A673 (cell line): ENCODE measurements at regions not wholly inside any gene's neighbourhood (a gene's known extent, or its start where the extent isn't known, plus 50 kb on each side); places are given as distances from the start of the nearest gene placed in this dataset.

Experiments
- BruUV-seq: library from RNA; stranded (reverse); fragments of 400-500 nt; replicated peaks from 2 replicates; lab custom pipeline; 2021; lab: Mats Ljungman, UMichigan
- CTCF ChIA-PET: fragments of 300-600 bp; sonication (Branson Sonifier 250); formaldehyde crosslinking; loops from one replicate; lab custom pipeline; 2022; ENCODE audit warnings: antibody characterized with exemption; lab: Charles Lee
- POLR2A ChIA-PET: fragments of 300-600 bp; sonication (Branson Sonifier 250); formaldehyde crosslinking; loops from one replicate; lab custom pipeline; 2022; ENCODE audit warnings: antibody characterized with exemption; ENCODE audit not compliant: low non-redundant PET; lab: Charles Lee
- DNase-seq: peaks from one replicate; pipeline ENCODE4 v3.0.0-alpha.2; 2015; ENCODE audit warnings: low spot score
- H3K27ac ChIP-seq: fragments of 200-600 bp; sonication (generic); 2 replicates; pipeline ENCODE4 v1.5.1; 2016; ENCODE audit warnings: mixed run types, low read depth, mild to moderate bottlenecking, mixed read lengths, antibody characterized with exemption, low read length; ENCODE audit not compliant: poor library complexity, severe bottlenecking
- H3K27me3 ChIP-seq: fragments of 200-600 bp; sonication (generic); replicated peaks from 2 replicates; pipeline ENCODE4 v1.6.1; 2017; ENCODE audit warnings: mixed run types, low read depth, mild to moderate bottlenecking, mixed read lengths, antibody characterized with exemption, low read length; ENCODE audit not compliant: insufficient read depth, poor library complexity
- H3K36me3 ChIP-seq: fragments of 200-600 bp; sonication (generic); 2 replicates; pipeline ENCODE4 v1.6.1; 2016; ENCODE audit warnings: mixed run types, mild to moderate bottlenecking, mixed read lengths, antibody characterized with exemption, low read length; ENCODE audit not compliant: insufficient read depth, poor library complexity, severe bottlenecking
- H3K4me1 ChIP-seq: fragments of 200-600 bp; sonication (generic); 2 replicates; pipeline ENCODE4 v1.6.1; 2017; ENCODE audit warnings: mixed run types, mild to moderate bottlenecking, mixed read lengths, antibody characterized with exemption, low read length; ENCODE audit not compliant: insufficient read depth, poor library complexity, severe bottlenecking
- H3K4me3 ChIP-seq: fragments of 200-600 bp; sonication (generic); 2 replicates; pipeline ENCODE4 v1.5.1; 2016; ENCODE audit warnings: low read depth, mixed run types, mild to moderate bottlenecking, mixed read lengths, low read length; ENCODE audit not compliant: poor library complexity, severe bottlenecking
- H3K9me3 ChIP-seq: fragments of 200-600 bp; sonication (generic); 2 replicates; pipeline ENCODE4 v1.6.1; 2016; ENCODE audit warnings: mixed run types, low read depth, mild to moderate bottlenecking, mixed read lengths, antibody characterized with exemption, low read length; ENCODE audit not compliant: poor library complexity, severe bottlenecking
- CTCF ChIP-seq: fragments of 300-800, 200-600 bp; sonication (generic); conservative IDR thresholded peaks from 2 replicates; pipeline ENCODE4 v1.5.1; 2017; ENCODE audit warnings: low read depth, mild to moderate bottlenecking, antibody characterized with exemption, low read length, moderate library complexity, mixed read lengths
- EZH2 ChIP-seq: fragments of 200-600 bp; sonication (generic); IDR thresholded peaks from 2 replicates; pipeline ENCODE4 v1.6.1; 2017; ENCODE audit warnings: borderline replicate concordance, low read depth, mild to moderate bottlenecking, mixed read lengths, antibody characterized with exemption, low read length; ENCODE audit not compliant: poor library complexity, severe bottlenecking
- intact Hi-C: fragments of 100-400 bp; cut with micrococcal nuclease; formaldehyde crosslinking; loops from one replicate; pipeline ENCODE4 v1.10.0; 2022; ENCODE audit not compliant: unreplicated experiment

- Histone ChIP-seq H3K27ac (no peak overlapping the region), H3K4me3 (no peak overlapping the region), H3K27me3 (no peaks in the 10 kb centered on the region), H3K9me3 (no peaks in the 10 kb centered on the region), H3K36me3 (no peaks in the 10 kb centered on the region), H3K4me1 (no peaks in the 10 kb centered on the region)
- no peak for DNase-seq
- intact Hi-C loops: no loop called here
- POLR2A ChIA-PET: no interaction called here
- TF ChIP-seq CTCF: no peak
- TF ChIP-seq EZH2: no peak
- CTCF ChIA-PET: no interaction called here
- no TSS peak for BruUV-seq
Observed at GRCh38 chr21:20728691-20729090, 269.5 kb upstream of the NCAM2 start.

GRCh38 chr21:20729376-20729775 is 268.8 kb upstream of the NCAM2 start:
- Histone ChIP-seq H3K4me3 (no peak overlapping the region), H3K27me3 (no peaks in the 10 kb centered on the region), H3K4me1 (no peaks in the 10 kb centered on the region), H3K27ac (no peak overlapping the region), H3K36me3 (no peaks in the 10 kb centered on the region), H3K9me3 (no peaks in the 10 kb centered on the region)
- TF ChIP-seq CTCF (no peak), EZH2 (no peak)
- no TSS peak for BruUV-seq
- intact Hi-C loops: no loop called here
- ChIA-PET CTCF (no interaction called here), POLR2A (no interaction called here)
- DNase-seq: no peak

- ChIA-PET CTCF (no interaction called here), POLR2A (no interaction called here)
- Histone ChIP-seq H3K4me1 (no peaks in the 10 kb centered on the region), H3K4me3 (no peak overlapping the region), H3K27me3 (no peaks in the 10 kb centered on the region), H3K9me3 (no peaks in the 10 kb centered on the region), H3K27ac (no peak overlapping the region), H3K36me3 (no peaks in the 10 kb centered on the region)
- TF ChIP-seq EZH2 (no peak), CTCF (no peak)
- no peak for DNase-seq
- intact Hi-C loops: loop anchor here (10.0 kb wide), 1 partner anchor 234 kb away; no protein-coding TSS in a partner anchor
- no TSS peak for BruUV-seq
Observed at GRCh38 chr21:20730441-20730840, 267.8 kb upstream of the NCAM2 start.
